BLaER1 treated with 17β-estradiol and CSF1 and Interleukin-3, amounts not matched to agents 10 nM and 100 nM (cell line): ENCODE measurements at regions not wholly inside any gene's neighbourhood (a gene's known extent, or its start where the extent isn't known, plus 50 kb on each side); places are given as distances from the start of the nearest gene placed in this dataset.

ENCODE experiments used
- H3K27ac ChIP-seq, 11 experiments: shearing (Covaris generic); formaldehyde crosslinking; 2 replicates each; pipeline ENCODE4 v1.8.1; 2022
- H3K27me3 ChIP-seq, 11 experiments: shearing (Covaris generic); formaldehyde crosslinking; 2 replicates each; pipeline ENCODE4 v1.8.1; 2022
- H3K36me3 ChIP-seq, 11 experiments: shearing (Covaris generic); formaldehyde crosslinking; 2 replicates each; pipeline ENCODE4 v1.8.1; 2022
- H3K4me1 ChIP-seq, 10 experiments: shearing (Covaris generic); formaldehyde crosslinking; 2 replicates each; pipeline ENCODE4 v1.8.1; 2022
- H3K4me2 ChIP-seq, 11 experiments: shearing (Covaris generic); formaldehyde crosslinking; 2 replicates each; pipeline ENCODE4 v1.8.1; 2022
- H3K4me3 ChIP-seq, 10 experiments: shearing (Covaris generic); formaldehyde crosslinking; 2 replicates each; pipeline ENCODE4 v1.8.1; 2022
- H3K9ac ChIP-seq, 11 experiments: shearing (Covaris generic); formaldehyde crosslinking; 2 replicates each; pipeline ENCODE4 v1.8.1; 2022
- H3K9me3 ChIP-seq, 11 experiments: shearing (Covaris generic); formaldehyde crosslinking; replicated peaks in 1 of 11; 2 replicates each; pipeline ENCODE4 v1.8.1; 2022
- H4K20me1 ChIP-seq, 11 experiments: shearing (Covaris generic); formaldehyde crosslinking; 2 replicates each; pipeline ENCODE4 v1.8.1; 2022
- Cebpa-rat ChIP-seq, 11 experiments: shearing (Covaris generic); IDR thresholded peaks; 2 replicates each; pipeline ENCODE4 v1.8.1; 2022

DNA sequence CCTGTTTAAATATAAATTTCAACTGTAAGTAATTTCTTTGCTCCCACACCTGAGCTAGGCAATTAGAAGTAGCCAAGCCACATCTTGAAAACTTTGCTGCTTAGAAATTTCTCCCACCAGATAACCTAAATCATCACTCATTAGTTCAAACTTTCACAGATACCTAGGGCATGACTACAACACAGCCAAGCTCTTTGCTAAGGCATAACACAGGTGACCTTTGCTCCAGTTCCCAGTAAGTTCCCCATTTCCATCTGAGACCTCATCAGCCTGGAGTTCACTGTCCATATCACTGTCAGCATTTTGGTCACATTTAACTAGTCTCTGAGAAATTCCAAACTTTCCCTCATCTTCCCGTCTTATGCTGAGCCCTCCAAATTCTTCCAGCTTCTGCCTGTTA lies 79.8 kb upstream of the OPRM1 start:
- no peak overlapping the region for H3K9ac ChIP-seq
- no peaks in the 10 kb centered on the region for H4K20me1 ChIP-seq
- peak overlapping the region in 2 of 11 experiments; percentile 4 to 34; a peak in 1 of 22 replicates for H3K4me2 ChIP-seq
- H3K27ac ChIP-seq: no peak overlapping the region
- H3K9me3 ChIP-seq: no peaks in the 10 kb centered on the region
- H3K36me3 ChIP-seq: no peaks in the 10 kb centered on the region
- peaks cover 0 to 26% (median 5%) of the 10 kb centered on the region in 10 experiments; a peak in 11 of 20 replicates for H3K4me1 ChIP-seq
- TF ChIP-seq Cebpa-rat (IDR thresholded peaks at IDR 0.05): no peak
- no peak overlapping the region for H3K4me3 ChIP-seq
- 0 out of 22 replicates have a peak, but pooled peaks cover 0 to 3% (median 0%) of the 10 kb centered on the region in 11 experiments for H3K27me3 ChIP-seq

DNA sequence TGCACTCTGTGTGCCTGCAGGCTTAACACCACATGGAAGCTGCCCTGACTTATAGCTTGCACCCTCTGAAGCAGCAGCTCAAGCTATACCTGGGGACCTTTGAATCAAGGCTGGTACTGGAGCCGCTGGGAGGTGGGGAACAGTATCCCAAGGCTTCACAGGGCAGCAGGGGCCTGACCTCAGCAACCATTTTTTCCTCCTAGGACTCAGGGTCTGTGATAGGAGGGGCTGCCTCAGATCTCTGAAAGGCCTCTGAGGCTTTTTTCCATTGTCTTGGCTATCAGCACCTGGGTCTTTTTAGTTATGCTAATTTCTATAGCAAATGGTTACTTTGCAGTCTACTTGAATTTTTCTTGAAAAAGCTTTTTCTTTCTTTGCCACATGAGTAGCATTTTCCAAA lies 80.2 kb upstream of the OPRM1 start:
- Histone ChIP-seq H3K4me1 (peaks cover 0 to 26% (median 5%) of the 10 kb centered on the region in 10 experiments; a peak in 11 of 20 replicates), H3K9me3 (no peaks in the 10 kb centered on the region), H3K4me2 (peak overlapping the region in 2 of 11 experiments; percentile 4 to 34; a peak in 3 of 22 replicates), H4K20me1 (no peaks in the 10 kb centered on the region), H3K9ac (no peak overlapping the region), H3K36me3 (no peaks in the 10 kb centered on the region), H3K27me3 (0 out of 22 replicates have a peak, but pooled peaks cover 0 to 3% (median 0%) of the 10 kb centered on the region in 11 experiments), H3K27ac (no peak overlapping the region), H3K4me3 (no peak overlapping the region)
- no peak for TF ChIP-seq Cebpa-rat (IDR thresholded peaks at IDR 0.05)

DNA sequence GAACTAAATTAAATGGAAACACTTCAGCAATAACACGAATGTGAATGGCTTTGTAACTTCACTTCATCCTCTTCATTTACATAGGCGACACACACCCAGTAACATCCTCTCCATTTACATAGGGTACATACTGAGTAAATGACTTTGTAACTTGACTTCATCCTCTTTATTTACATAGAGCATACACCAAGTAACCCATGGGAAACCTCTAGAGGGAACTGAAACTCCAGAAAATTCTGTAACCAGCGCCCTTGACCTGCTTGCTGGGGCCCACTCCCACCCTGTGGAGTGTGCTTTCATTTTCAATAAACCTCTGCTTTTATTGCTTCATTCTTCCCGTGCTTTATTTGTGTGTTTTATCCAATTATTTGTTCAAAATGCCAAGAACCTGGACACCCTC lies 81.6 kb upstream of the OPRM1 start:
- no peak for TF ChIP-seq Cebpa-rat (IDR thresholded peaks at IDR 0.05)
- H3K4me3 ChIP-seq: no peak overlapping the region

DNA sequence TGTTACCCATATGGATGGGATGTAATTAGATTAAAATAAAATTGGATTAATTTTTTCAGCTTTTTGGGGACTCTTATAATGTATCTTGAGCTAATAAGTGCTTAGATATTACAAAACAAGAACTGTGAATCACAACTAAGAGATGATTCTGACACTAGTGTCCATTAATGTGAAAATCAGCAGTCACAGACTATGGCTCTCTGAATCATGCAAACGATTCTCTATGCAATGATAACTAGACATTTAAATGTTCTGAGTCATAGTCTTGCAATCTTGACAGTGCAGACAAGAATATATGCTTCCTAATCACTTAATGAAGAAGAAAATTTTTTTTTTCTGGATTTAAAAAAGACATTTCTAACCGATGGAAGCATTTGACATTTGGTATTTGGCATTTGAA lies 82.2 kb upstream of the OPRM1 start:
- Histone ChIP-seq H3K36me3 (no peaks in the 10 kb centered on the region), H3K9ac (no peak overlapping the region), H4K20me1 (no peaks in the 10 kb centered on the region), H3K27ac (no peak overlapping the region), H3K4me1 (peaks cover 0 to 26% (median 5%) of the 10 kb centered on the region in 10 experiments; a peak in 11 of 20 replicates), H3K27me3 (no peaks in the 10 kb centered on the region), H3K4me3 (no peak overlapping the region), H3K4me2 (peak overlapping the region in 3 of 11 experiments; percentile 31 to 57 (median 52); a peak in 3 of 22 replicates), H3K9me3 (no peaks in the 10 kb centered on the region)
- no peak for TF ChIP-seq Cebpa-rat (IDR thresholded peaks at IDR 0.05)

More for the DNA sequence above, 81.6 kb upstream of the OPRM1 start:
- no peaks in the 10 kb centered on the region for H3K9me3 ChIP-seq
- no peaks in the 10 kb centered on the region for H3K27me3 ChIP-seq
- no peaks in the 10 kb centered on the region for H4K20me1 ChIP-seq
- H3K27ac ChIP-seq: no peak overlapping the region; a peak in 1 of 22 replicates
- H3K9ac ChIP-seq: no peak overlapping the region
- H3K4me2 ChIP-seq: peak overlapping the region in 8 of 11 experiments; percentile 3 to 65 (median 34); a peak in 11 of 22 replicates
- peaks cover 0 to 26% (median 5%) of the 10 kb centered on the region in 10 experiments; a peak in 11 of 20 replicates for H3K4me1 ChIP-seq
- no peaks in the 10 kb centered on the region for H3K36me3 ChIP-seq

DNA sequence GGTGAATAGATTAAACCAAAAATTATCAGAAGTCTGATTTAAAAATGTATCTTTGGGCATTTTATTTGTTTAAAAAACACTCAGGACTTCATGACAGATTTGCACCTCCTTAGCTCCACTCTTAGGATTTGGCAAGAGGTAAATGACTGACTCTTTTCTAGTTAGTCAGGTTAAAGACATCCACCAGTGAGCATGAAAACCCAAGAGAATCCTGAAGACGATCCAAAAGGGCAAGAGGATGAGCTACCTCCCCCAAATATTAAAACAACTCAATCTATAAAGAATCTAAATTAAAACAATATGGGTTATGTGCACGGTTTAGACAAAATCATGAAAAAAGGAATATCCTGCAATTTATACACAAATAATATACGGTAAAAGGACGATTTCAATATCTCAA lies 89.4 kb upstream of the OPRM1 start:
- H3K9me3 ChIP-seq: no peaks in the 10 kb centered on the region
- TF ChIP-seq Cebpa-rat (IDR thresholded peaks at IDR 0.05): no peak
- no peak overlapping the region for H3K4me3 ChIP-seq
- no peak overlapping the region for H3K4me2 ChIP-seq
- no peaks in the 10 kb centered on the region for H4K20me1 ChIP-seq
- H3K36me3 ChIP-seq: no peaks in the 10 kb centered on the region
- no peak overlapping the region for H3K9ac ChIP-seq
- no peaks in the 10 kb centered on the region for H3K27me3 ChIP-seq
- peaks cover 0 to 19% (median 0%) of the 10 kb centered on the region in 10 experiments; a peak in 4 of 20 replicates for H3K4me1 ChIP-seq
- no peak overlapping the region for H3K27ac ChIP-seq

DNA sequence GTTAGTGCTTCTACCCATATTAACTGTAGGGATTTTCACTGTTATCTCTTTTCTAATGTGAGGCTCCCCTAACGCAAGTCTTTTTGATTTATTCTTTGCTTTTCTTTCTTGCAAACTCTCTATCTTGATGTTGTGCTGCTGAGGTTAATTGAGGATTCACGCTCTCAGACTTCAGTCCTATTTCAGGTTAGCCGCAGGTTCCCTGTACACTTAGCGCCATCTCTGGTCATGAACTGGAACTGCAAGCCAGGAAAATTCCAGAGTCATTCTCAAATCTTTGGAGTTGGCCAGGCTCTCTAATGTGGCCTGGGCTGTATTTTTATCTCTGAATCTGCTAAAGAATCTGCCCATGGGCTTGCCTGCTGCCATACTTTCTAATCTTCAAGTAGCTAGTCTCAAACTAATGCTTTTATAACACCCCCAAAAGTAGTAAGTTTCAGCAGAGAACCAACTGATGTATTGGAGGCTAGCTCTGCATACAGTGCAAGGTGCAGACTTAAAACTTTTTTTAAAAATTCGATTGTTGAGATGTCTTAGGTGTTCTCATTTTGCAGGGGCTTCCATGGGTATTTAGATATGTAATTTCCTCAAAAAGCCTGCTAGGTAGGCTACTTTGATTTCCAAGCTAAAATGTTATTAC lies 91.1 kb upstream of the OPRM1 start:
- Histone ChIP-seq H3K36me3 (no peaks in the 10 kb centered on the region), H3K9ac (no peak overlapping the region), H3K4me1 (peaks cover 0 to 19% (median 0%) of the 10 kb centered on the region in 10 experiments; a peak in 4 of 20 replicates), H3K27ac (no peak overlapping the region), H3K4me2 (no peak overlapping the region), H4K20me1 (no peaks in the 10 kb centered on the region), H3K9me3 (no peaks in the 10 kb centered on the region), H3K27me3 (no peaks in the 10 kb centered on the region), H3K4me3 (no peak overlapping the region)
- TF ChIP-seq Cebpa-rat (IDR thresholded peaks at IDR 0.05): no peak

GRCh38 chr6:153944201-153944600 lies 94.8 kb upstream of the OPRM1 start:
- H3K27ac ChIP-seq: no peak overlapping the region
- no peak overlapping the region for H3K4me3 ChIP-seq
- no peak overlapping the region for H3K9ac ChIP-seq

DNA sequence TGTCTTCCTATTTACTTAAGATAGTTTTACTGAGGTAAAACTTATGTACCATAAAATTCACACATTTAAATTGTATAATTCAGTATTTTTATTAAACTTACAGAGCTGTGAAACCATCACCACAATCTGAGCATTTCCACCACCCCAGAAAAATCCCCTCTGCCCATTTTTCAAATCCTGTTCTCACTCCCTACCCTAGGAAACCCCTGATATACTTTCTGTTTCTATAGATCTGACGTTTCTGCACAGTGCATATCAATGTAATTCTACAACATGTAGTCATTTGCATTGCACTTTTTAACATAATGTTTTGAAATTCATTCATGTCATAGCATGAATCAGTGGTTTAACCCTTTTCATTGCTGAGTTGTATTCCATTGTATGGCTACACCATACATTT lies 96.7 kb upstream of the OPRM1 start:
- Histone ChIP-seq H3K27ac (no peak overlapping the region), H3K9me3 (no peaks in the 10 kb centered on the region; a peak in 1 of 22 replicates), H3K36me3 (no peaks in the 10 kb centered on the region), H3K4me1 (peaks cover 0 to 19% (median 0%) of the 10 kb centered on the region in 10 experiments; a peak in 4 of 20 replicates), H3K4me2 (no peak overlapping the region), H4K20me1 (no peaks in the 10 kb centered on the region), H3K4me3 (no peak overlapping the region), H3K9ac (no peak overlapping the region), H3K27me3 (no peaks in the 10 kb centered on the region)
- TF ChIP-seq Cebpa-rat (IDR thresholded peaks at IDR 0.05): no peak

More at GRCh38 chr6:153944201-153944600, 94.8 kb upstream of the OPRM1 start:
- Histone ChIP-seq H4K20me1 (no peaks in the 10 kb centered on the region), H3K36me3 (no peaks in the 10 kb centered on the region), H3K9me3 (no peaks in the 10 kb centered on the region; a peak in 1 of 22 replicates), H3K27me3 (no peaks in the 10 kb centered on the region), H3K4me2 (no peak overlapping the region), H3K4me1 (peaks cover 0 to 19% (median 0%) of the 10 kb centered on the region in 10 experiments; a peak in 4 of 20 replicates)
- no peak for TF ChIP-seq Cebpa-rat (IDR thresholded peaks at IDR 0.05)

- no peaks in the 10 kb centered on the region for H4K20me1 ChIP-seq
- no peaks in the 10 kb centered on the region for H3K27me3 ChIP-seq
- H3K36me3 ChIP-seq: no peaks in the 10 kb centered on the region
- H3K4me3 ChIP-seq: no peak overlapping the region
- H3K4me2 ChIP-seq: no peak overlapping the region
- H3K27ac ChIP-seq: no peak overlapping the region
- H3K4me1 ChIP-seq: peaks cover 0 to 19% (median 0%) of the 10 kb centered on the region in 10 experiments; a peak in 4 of 20 replicates
- H3K9ac ChIP-seq: no peak overlapping the region
- no peaks in the 10 kb centered on the region; a peak in 1 of 22 replicates for H3K9me3 ChIP-seq
- no peak for TF ChIP-seq Cebpa-rat (IDR thresholded peaks at IDR 0.05)
Measured at GRCh38 chr6:153941768-153942167, 97.3 kb upstream of the OPRM1 start.
